ENCODE measurements at regions not wholly inside any gene's neighbourhood (a gene's known extent, or its start where the extent isn't known, plus 50 kb on each side); places are given as distances from the start of the nearest gene placed in this dataset.

DNA sequence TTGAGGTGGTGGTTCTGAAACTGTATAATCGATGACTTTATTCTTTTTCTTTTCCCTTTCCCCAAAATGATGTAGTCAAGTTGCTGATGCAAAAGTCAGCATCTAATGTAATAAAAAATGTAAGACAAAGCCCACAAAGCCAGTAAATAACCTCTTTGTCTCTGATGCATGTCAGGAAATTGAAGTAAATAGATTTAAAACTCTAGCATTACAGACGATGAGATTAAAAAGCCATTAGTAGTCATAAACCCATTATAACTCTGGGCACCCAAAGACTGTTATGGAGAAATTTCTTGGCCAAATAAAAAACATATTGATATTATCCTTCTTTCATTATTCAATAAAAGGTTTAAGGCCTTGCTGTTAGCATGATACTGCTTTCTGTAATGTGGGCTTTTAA is 548.7 kb downstream of the TUSC1 start:
- no peaks in the 10 kb centered on the region for H3K4me1 ChIP-seq (ENCODE audit: control insufficient read depth, insufficient read depth, low read length)
- ChIA-PET CTCF (no interaction called here), POLR2A (no interaction called here)
- no peak overlapping the region for H3K4me3 ChIP-seq (ENCODE audit: low read depth, low read length)
- no peaks in the 10 kb centered on the region for H3K36me3 ChIP-seq (ENCODE audit: control insufficient read depth in 2 of 2, insufficient read depth in 1 of 2, low read length in 2 of 2)
- TF ChIP-seq ZNF114 (tag by site-specific recombination; IDR thresholded peaks at IDR 0.05) (no peak), ZNF830 (tag by site-specific recombination; IDR thresholded peaks at IDR 0.05; ENCODE audit: low read depth) (no peak), SETDB1 (IDR thresholded peaks at IDR 0.05; ENCODE audit: insufficient read length, low read length) (no peak), KLF10 (tag by site-specific recombination; IDR thresholded peaks at IDR 0.05) (no peak), ZBTB20 (tag by site-specific recombination; IDR thresholded peaks at IDR 0.05) (no peak), ZNF610 (tag by site-specific recombination; IDR thresholded peaks at IDR 0.05; ENCODE audit: borderline replicate concordance) (no peak), SALL2 (tag by site-specific recombination; IDR thresholded peaks at IDR 0.05; ENCODE audit: borderline replicate concordance) (no peak), SP3 (tag by site-specific recombination; IDR thresholded peaks at IDR 0.05) (no peak), ZNF560 (tag by site-specific recombination; IDR thresholded peaks at IDR 0.05; ENCODE audit: borderline replicate concordance) (no peak), ZNF112 (tag by site-specific recombination; IDR thresholded peaks at IDR 0.05) (no peak), FEZF1 (tag by site-specific recombination; IDR thresholded peaks at IDR 0.05) (no peak), ZBTB11 (tag by site-specific recombination; conservative IDR thresholded peaks at IDR 0.05; ENCODE audit: low read depth) (no peak), TCF7L2 (IDR thresholded peaks at IDR 0.05; ENCODE audit: borderline replicate concordance, low read depth, low read length) (no peak), ZFP41 (tag by site-specific recombination; IDR thresholded peaks at IDR 0.05; ENCODE audit: borderline replicate concordance) (no peak), ZNF2 (tag by site-specific recombination; IDR thresholded peaks at IDR 0.05) (no peak)
- no peak overlapping the region for H3K27ac ChIP-seq (ENCODE audit: extremely low read depth, low read depth, low read length)
- no peaks in the 10 kb centered on the region for H3K9me3 ChIP-seq (ENCODE audit: control insufficient read depth, insufficient read depth, low read depth, low read length)

- H3K27ac ChIP-seq (ENCODE audit: extremely low read depth, low read depth, low read length): no peak overlapping the region
- ChIA-PET POLR2A (no interaction called here), CTCF (no interaction called here)
- H3K36me3 ChIP-seq (ENCODE audit: control insufficient read depth in 2 of 2, insufficient read depth in 1 of 2, low read length in 2 of 2): no peaks in the 10 kb centered on the region
- no peak overlapping the region for H3K4me3 ChIP-seq (ENCODE audit: low read depth, low read length)
- H3K9me3 ChIP-seq (ENCODE audit: control insufficient read depth, insufficient read depth, low read depth, low read length): no peaks in the 10 kb centered on the region
- no peaks in the 10 kb centered on the region for H3K4me1 ChIP-seq (ENCODE audit: control insufficient read depth, insufficient read depth, low read length)
- no peak for TF ChIP-seq ZNF785 (tag by site-specific recombination; IDR thresholded peaks at IDR 0.05)
- no peak for TF ChIP-seq ZNF398 (tag by site-specific recombination; IDR thresholded peaks at IDR 0.05)
- no peak for TF ChIP-seq ZNF629 (tag by site-specific recombination; IDR thresholded peaks at IDR 0.05)
- no peak for TF ChIP-seq FEZF1 (tag by site-specific recombination; IDR thresholded peaks at IDR 0.05)
- TF ChIP-seq MZF1 (tag by site-specific recombination; IDR thresholded peaks at IDR 0.05; ENCODE audit: borderline replicate concordance): no peak
- no peak for TF ChIP-seq TRIM28 (IDR thresholded peaks at IDR 0.05; ENCODE audit: borderline replicate concordance, low read length)
- TF ChIP-seq ZNF558 (tag by site-specific recombination; IDR thresholded peaks at IDR 0.05): no peak
- no peak for TF ChIP-seq GLI2 (tag by site-specific recombination; IDR thresholded peaks at IDR 0.05; ENCODE audit: borderline replicate concordance, low read depth)
- TF ChIP-seq ZNF426 (tag by site-specific recombination; IDR thresholded peaks at IDR 0.05): no peak
- TF ChIP-seq ZNF335 (tag by site-specific recombination; conservative IDR thresholded peaks at IDR 0.05): no peak
- TF ChIP-seq ZNF830 (tag by site-specific recombination; IDR thresholded peaks at IDR 0.05; ENCODE audit: low read depth): no peak
- no peak for TF ChIP-seq ZNF175 (tag by site-specific recombination; IDR thresholded peaks at IDR 0.05)
- TF ChIP-seq ZNF302 (tag by site-specific recombination; IDR thresholded peaks at IDR 0.05; ENCODE audit: low read depth): no peak
- TF ChIP-seq OSR2 (tag by site-specific recombination; IDR thresholded peaks at IDR 0.05): no peak
- TF ChIP-seq ZBTB11 (tag by site-specific recombination; conservative IDR thresholded peaks at IDR 0.05; ENCODE audit: low read depth): no peak
- no peak for TF ChIP-seq ZNF530 (tag by site-specific recombination; IDR thresholded peaks at IDR 0.05; ENCODE audit: low read depth)
- no peak for TF ChIP-seq ZNF19 (tag by site-specific recombination; IDR thresholded peaks at IDR 0.05; ENCODE audit: low read depth)
Measured at GRCh38 chr9:25121811-25122210, 556.4 kb downstream of the TUSC1 start.

All from HEK293 (cell line).